ENCODE measurements at regions not wholly inside any gene's neighbourhood (a gene's known extent, or its start where the extent isn't known, plus 50 kb on each side); places are given as distances from the start of the nearest gene placed in this dataset.

DNA sequence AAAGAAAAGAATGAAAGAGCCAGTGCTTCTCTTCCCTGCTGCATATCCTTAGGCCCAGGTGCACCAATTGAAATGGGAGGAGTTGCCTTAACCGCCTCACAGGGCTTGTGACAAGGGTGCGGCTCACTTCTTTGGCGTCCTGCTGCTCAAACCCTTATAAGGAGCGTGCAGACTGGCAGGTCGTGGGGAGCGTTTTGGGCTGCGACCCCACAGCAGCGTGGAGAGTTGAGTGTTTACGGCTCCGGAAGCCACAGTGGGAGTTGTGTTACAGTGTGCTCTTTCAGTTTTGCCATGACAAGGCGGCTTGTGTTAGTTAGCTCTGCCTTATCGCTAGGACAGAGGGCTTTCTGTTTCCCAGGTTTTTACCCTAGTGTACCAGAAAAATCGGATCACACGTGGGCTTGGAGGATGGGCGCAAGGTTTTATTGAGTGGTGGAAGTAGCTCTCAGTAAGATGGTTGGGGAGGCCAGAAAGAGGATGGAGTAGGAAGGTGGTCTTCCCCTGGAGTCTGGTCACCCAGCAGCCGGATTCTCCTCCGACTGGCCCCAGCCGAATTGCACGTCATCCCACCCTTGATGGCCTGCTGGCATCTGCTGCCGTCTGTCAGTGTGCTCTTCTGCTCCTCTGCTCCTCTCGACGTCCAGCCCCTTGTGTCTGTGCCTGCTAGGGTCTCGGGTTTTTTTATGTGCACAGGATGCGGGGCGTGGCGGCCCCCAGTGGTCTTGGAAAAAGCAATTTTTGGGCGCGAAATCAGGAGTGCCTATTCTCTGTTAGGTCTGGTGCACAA, 718.9 kb downstream of the ARAP2 start:
- no peak for DNase-seq (ENCODE audit: low read depth)

DNA sequence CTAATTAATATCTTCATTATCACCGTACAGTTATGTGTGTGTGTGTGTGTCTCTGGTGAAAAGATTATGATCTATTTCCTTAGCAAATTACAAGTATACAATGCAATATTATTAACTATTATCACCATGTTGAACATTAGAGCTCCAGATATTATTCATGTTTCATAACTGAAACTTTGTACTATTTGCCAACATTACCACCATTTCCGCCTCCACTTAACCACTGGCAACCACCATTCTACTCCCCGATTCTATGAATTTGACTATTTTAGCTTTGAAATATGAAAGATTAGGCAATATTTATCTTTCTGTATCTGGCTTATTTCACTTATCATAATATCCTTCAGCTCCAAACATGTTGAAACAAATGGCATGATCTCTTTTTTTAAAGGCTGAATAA, 717.9 kb downstream of the ARAP2 start:
- no peak for DNase-seq (ENCODE audit: low read depth)

DNA sequence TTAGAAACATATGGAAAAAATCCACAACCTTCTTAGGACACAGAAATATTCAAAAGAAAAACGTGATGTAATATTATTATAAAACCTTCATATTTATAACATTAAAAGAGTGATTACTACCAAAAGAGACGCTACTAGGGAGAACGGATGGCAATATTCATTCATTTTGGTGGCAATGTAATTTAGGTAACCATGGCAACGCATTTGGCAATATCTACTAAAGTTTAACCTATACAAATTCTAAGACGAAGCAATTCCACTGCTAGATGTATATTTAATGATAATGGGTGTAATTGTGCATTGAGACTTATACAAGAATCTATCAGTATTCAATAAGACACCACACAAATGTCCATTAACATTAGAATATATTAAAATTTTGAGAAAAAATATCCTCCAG, 709.4 kb downstream of the ARAP2 start:
- no peak for DNase-seq (ENCODE audit: low read depth)

GRCh38 chr4:35538807-35539206, 705.5 kb downstream of the ARAP2 start:
- no peak for DNase-seq (ENCODE audit: low read depth)

DNA sequence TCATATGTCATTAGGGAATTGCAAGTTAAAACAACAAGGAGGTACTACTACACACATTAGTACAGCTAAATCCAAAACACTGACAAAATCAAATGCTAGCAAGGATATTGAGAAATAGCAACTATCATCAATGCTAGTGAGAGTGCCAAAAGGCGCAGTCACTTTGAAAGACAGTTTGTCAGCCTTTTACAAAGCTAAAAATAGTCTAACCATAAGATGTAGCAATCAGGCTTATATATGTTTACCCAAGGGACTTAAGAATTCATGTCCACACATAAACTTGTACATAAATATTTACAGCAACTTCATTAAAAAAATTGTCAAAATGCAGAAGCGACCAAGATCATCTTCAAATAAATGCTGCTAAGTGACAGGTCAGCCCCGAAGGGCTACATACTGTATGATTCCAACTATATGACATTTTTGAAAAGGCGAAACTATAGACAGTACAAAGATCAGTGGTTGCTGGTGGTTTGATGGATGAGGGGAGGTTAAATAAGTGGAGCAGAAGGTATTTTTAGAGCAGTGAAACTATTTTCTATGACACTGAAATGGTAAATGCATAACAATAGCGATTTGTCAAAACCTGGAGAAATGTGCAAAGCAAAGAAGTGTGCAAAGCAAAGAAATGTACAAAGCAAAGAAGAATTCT, 704.8 kb downstream of the ARAP2 start:
- DNase-seq (ENCODE audit: low read depth), result no peak

DNA sequence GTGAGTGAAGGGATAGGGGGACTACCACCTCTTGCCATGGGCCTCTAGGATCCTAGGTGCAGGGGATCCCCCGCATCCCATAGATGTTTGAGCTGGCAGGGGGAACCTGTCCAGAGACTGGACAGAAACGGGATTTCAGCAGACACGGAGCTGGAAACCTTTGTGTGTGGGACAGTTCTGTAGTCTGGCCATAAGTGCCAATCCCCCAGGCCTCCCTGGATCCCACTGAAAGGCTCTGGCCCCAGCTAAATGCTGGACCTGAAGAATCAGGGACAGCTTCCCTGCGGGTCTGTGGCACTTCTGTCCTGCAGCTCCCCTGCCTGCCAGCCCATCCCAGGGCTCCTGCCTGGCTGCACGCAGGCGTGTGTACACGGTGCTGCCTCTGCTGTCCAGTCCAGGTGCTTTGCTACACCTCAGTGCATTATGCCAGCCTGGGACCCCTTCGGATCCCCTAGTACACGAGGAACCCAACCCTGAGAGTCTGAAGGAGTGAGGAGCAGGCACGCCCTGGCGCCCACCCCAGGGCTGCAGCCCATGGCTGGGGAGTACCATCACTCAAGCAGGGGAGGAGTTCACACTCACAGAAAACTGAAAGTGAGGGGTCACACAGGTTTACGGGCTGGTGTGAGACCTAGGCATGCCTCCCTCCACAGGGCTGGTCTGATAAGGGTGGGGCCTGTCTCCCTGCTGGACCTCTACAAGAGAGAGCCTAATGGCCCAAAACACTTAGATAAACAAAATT, 703.0 kb downstream of the ARAP2 start:
- DNase-seq (ENCODE audit: low read depth), result no peak

DNA sequence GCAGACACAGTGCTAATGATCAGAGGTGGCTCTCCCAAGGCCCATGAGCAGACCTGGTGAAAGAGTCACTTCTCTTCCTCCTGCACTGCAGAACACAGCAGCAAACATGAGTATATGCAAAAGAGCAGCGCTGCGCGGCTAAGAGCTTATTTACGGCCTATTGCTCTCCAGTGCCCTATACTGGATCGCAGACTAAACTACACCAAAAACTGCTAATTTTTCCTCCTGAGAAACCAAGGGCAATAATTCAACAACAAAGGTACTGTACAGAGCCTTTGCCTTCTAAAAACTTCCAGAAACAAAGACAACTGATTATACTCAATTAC, 702.5 kb downstream of the ARAP2 start:
- no peak for DNase-seq (ENCODE audit: low read depth)

DNA sequence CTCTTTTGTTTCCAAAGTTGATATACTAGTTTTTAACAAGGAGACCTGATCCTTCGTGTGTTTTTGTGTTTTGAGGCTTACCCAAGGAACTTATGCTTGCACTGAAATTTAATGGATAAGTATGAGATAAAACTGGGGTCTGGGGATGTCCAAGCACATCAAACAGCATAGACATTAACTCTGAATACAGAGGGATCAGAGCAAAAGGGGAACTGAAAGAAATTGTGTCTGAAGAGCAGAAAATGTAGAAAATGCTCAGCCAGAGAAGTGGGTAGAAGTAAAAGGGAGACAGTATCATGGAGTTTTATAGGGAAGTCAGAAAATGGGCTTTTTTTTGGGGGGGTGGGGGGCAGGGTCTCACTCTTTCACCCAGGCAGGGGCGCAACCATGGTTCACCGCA, 695.4 kb downstream of the ARAP2 start:
- no peak for DNase-seq (ENCODE audit: low read depth)

- DNase-seq (ENCODE audit: low read depth), result no peak
Observed at GRCh38 chr4:35556387-35556786, 687.9 kb downstream of the ARAP2 start.

GRCh38 chr4:35559559-35560365, 684.6 kb downstream of the ARAP2 start:
- DNase-seq (ENCODE audit: low read depth), result no peak

- no peak for DNase-seq (ENCODE audit: low read depth)
Observed at GRCh38 chr4:35562861-35563260, 681.5 kb downstream of the ARAP2 start.

DNA sequence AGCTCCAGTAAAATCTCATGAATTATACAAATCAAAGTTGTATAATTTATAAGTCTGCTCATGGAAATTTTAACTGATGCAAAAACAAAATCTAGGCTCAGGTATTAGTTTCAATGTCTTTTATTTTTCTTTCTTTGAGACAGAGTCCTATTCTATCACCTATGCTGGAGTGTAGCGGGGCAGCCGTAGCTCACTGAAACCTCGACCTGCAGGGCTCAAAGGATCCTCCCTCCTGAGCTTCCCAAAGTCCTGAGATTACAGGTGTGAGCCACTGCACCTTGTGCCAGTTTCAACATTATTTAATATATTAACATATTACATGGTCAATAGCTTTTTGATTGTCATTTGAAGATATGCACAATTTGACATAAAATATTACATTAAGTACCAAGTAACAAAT, 678.7 kb downstream of the ARAP2 start:
- no peak for DNase-seq (ENCODE audit: low read depth)

GRCh38 chr4:35591035-35591434, 653.3 kb downstream of the ARAP2 start:
- no peak for DNase-seq (ENCODE audit: low read depth)

DNA sequence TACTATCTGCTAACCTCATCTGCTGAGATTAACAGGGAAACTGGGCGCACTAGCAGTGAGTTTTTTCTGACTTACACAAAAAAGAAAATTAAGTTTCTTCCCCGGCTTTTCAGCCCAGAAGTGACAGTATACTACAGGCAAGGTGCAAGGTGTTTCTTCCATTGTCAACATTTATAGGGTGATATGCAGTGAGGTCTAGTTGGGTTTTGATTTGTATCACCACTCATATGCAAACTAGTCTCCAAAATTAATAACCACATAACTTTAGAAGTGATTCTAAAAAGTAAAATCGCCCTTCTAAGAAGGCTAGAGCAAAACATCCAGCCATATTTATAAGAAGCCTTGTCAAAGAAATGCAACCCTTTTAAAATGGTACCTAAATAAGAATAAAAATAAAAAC, 640.1 kb downstream of the ARAP2 start:
- DNase-seq (ENCODE audit: low read depth), result no peak

DNA sequence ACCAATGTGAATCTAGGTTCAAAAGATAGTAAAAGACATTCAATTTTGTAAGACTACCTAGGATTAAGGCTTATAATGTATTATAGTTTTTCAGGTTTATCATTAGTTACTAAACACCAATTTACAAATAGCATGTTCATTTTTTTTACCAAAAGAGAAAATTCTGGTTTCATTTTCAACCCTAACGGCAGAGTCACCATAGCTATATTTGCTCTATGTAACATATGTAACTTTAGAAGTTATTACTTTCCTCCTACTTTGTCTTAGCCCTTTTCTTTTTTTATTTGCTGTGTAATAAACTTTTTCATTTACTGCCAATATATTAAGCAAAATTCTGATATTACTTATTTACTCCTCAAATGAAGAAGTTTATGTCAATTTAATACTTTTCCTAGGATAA, 639.6 kb downstream of the ARAP2 start:
- no peak for DNase-seq (ENCODE audit: low read depth)

- no peak for DNase-seq (ENCODE audit: low read depth)
Observed at GRCh38 chr4:35608205-35608604, 636.1 kb downstream of the ARAP2 start.

DNA sequence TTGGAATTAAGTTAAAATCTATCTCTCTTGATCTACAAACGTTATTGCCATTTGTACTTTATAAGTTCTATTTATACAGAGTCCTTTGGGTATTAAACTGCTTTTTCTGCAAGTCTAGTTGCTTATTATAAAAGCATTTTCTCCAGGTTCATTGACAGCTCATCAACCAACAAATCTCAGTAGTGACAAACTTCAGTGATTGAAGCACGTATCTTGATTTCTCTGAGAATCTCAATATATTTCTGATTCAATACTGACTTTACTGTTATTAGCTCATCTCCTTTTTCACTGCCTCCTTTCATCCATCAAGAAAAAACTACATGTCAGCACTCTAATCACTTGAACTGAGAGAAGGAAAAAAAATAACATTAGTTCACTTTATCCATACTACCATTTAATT, 630.2 kb downstream of the ARAP2 start:
- DNase-seq (ENCODE audit: low read depth), result no peak

DNA sequence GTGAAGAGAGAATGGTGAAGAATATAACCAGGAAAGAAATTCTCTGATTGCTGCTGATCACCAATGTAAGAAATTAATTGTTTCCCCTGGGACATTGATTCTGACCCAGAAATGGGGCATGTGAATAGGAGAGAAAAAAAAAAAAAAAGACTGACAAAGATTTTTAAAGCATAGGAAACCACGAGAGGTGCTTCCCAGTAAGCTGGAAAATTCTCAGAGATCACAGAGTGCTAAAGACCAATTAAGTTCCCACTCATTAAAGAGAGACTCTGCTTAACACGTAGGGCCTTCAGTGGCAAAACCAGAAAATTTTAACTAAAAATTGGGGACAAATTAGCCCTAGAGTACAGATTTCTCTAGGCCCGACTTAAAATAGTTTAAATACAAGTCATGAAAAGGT, 604.4 kb downstream of the ARAP2 start:
- no peak for DNase-seq (ENCODE audit: low read depth)

GRCh38 chr4:35643661-35644060, 600.7 kb downstream of the ARAP2 start:
- DNase-seq (ENCODE audit: low read depth), result no peak

DNA sequence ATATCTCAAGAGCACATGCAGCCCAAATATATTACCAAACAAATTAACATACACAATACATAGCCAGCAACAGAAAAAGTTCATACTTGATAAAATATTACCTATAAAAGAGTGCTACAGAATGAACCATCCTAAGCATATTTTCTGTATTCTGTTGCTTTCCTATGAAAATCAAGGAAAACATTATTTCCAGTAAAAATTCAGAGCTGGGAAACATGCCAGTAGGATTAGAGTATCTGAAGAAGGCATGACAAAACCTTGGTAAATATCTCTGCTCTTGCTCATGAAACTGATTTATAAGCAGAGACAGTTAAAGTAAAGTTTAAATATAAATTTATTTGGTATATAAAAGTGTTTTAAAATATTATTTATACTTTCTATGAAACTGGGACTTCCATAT, 599.7 kb downstream of the ARAP2 start:
- no peak for DNase-seq (ENCODE audit: low read depth)

- DNase-seq (ENCODE audit: low read depth), result no peak
Observed at GRCh38 chr4:35649011-35649410, 595.3 kb downstream of the ARAP2 start.

- DNase-seq (ENCODE audit: low read depth), result no peak
Observed at GRCh38 chr4:35649778-35650177, 594.5 kb downstream of the ARAP2 start.

All from renal cortical epithelial cell (primary cell).